ENCODE measurements at regions not wholly inside any gene's neighbourhood (a gene's known extent, or its start where the extent isn't known, plus 50 kb on each side); places are given as distances from the start of the nearest gene placed in this dataset.

DNA sequence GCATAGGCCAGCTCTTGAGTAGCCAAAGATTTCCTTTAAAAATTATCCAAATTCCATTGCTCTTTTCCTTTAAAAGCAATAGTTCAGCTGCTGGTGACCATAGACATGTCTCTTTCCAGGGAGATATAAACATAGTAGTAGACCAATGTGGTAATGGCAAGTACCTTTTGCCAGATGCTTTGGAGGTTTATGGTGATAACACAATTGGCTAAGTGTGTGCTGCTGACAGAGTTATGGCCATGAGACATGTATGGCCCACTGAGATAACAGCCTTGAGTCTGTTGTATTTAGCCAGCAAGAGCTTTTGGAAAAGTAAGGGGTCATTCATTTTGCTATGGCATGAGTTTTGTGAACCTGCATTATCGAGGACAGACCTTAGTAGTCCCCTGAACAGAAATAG lies 1146.8 kb downstream of the TUSC7 start:
- no peak overlapping the region for H2BK5ac ChIP-seq (ENCODE audit: low read depth, low read length, poor library complexity, severe bottlenecking)
- H2BK15ac ChIP-seq (ENCODE audit: low read depth, poor library complexity, severe bottlenecking) = no peak overlapping the region
- no peak overlapping the region for H3K23ac ChIP-seq (ENCODE audit: low read length in 2 of 2)
- H3K4ac ChIP-seq (ENCODE audit: low read depth in 1 of 2, low read length in 2 of 2) = no peak overlapping the region
- no peak overlapping the region for H3K4me3 ChIP-seq (ENCODE audit: insufficient read depth in 1 of 2, low read depth in 1 of 2, low read length in 2 of 2)
- no peak overlapping the region for H4K8ac ChIP-seq (ENCODE audit: low read length)
- no peak overlapping the region for H3K4me2 ChIP-seq (ENCODE audit: low read length, poor library complexity, severe bottlenecking)
- no peak overlapping the region for H2BK120ac ChIP-seq (ENCODE audit: low read depth, low read length)
- no peak overlapping the region for H2BK12ac ChIP-seq (ENCODE audit: low read length in 2 of 2)
- no peaks in the 10 kb centered on the region for H3K27me3 ChIP-seq (ENCODE audit: control insufficient read depth in 1 of 2, insufficient read depth in 1 of 2, low read length in 2 of 2)
- H3K9me3 ChIP-seq (ENCODE audit: control insufficient read depth, low read length) = no peaks in the 10 kb centered on the region
- no peak overlapping the region for H2AFZ ChIP-seq (ENCODE audit: low read depth, low read length)
- 95% methylated on average over 1 of the region's 1 CpG for WGBS
- no peak overlapping the region for H3K18ac ChIP-seq (ENCODE audit: low read depth in 1 of 2, low read length in 2 of 2)
- no peaks in the 10 kb centered on the region for H3K79me1 ChIP-seq (replicated peaks; ENCODE audit: low read length, poor library complexity, severe bottlenecking)
- H3K27ac ChIP-seq (ENCODE audit: low read length, poor library complexity, severe bottlenecking) = no peak overlapping the region
- no peak for DNase-seq
- no peaks in the 10 kb centered on the region for H3K36me3 ChIP-seq (ENCODE audit: control insufficient read depth in 1 of 2, insufficient read depth in 2 of 2, low read depth in 1 of 2, low read length in 2 of 2)
- H3K9ac ChIP-seq (ENCODE audit: low read length) = no peak overlapping the region
- no peak overlapping the region for H3K14ac ChIP-seq (ENCODE audit: low read length in 2 of 2)
- H3K4me1 ChIP-seq (ENCODE audit: control insufficient read depth, insufficient read depth, low read depth, low read length) = no peaks in the 10 kb centered on the region
- no peak overlapping the region for H4K91ac ChIP-seq (ENCODE audit: low read length)
- H2AK5ac ChIP-seq (ENCODE audit: low read length, severe bottlenecking) = no peak overlapping the region

DNA sequence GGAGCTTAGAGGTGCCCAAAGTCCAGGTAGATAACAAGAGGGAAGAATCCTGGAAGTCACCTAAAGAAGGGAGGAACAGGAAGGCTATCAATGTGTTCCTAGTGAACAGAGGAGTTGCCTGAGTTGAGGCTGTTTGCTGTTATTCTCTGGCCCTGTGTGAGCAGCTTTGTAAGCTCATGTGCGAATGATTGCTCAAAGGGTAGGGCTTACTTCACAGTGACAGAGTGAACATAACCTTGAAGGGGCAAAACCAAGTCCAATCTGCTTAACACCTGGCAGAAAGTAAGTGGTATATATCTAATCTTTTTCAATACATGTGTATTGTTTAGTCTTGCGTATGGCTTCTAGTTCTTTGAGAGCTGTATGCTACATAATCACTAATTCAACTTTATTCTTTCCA lies 1153.6 kb downstream of the TUSC7 start:
- WGBS = 100% methylated on average over 1 of the region's 2 CpGs
- H2BK15ac ChIP-seq (ENCODE audit: low read depth, poor library complexity, severe bottlenecking) = no peak overlapping the region
- no peaks in the 10 kb centered on the region for H3K27me3 ChIP-seq (ENCODE audit: control insufficient read depth in 1 of 2, insufficient read depth in 1 of 2, low read length in 2 of 2)
- no peak overlapping the region for H4K91ac ChIP-seq (ENCODE audit: low read length)
- no peak for DNase-seq
- H3K14ac ChIP-seq (ENCODE audit: low read length in 2 of 2) = no peak overlapping the region
- H3K9ac ChIP-seq (ENCODE audit: low read length) = no peak overlapping the region
- no peak overlapping the region for H3K4me2 ChIP-seq (ENCODE audit: low read length, poor library complexity, severe bottlenecking)
- H3K4me1 ChIP-seq (ENCODE audit: control insufficient read depth, insufficient read depth, low read depth, low read length) = no peaks in the 10 kb centered on the region
- no peak overlapping the region for H2BK120ac ChIP-seq (ENCODE audit: low read depth, low read length)
- H3K4ac ChIP-seq (ENCODE audit: low read depth in 1 of 2, low read length in 2 of 2) = no peak overlapping the region
- no peak overlapping the region for H3K23ac ChIP-seq (ENCODE audit: low read length in 2 of 2)
- no peak overlapping the region for H3K18ac ChIP-seq (ENCODE audit: low read depth in 1 of 2, low read length in 2 of 2)
- H3K27ac ChIP-seq (ENCODE audit: low read length, poor library complexity, severe bottlenecking) = no peak overlapping the region
- no peaks in the 10 kb centered on the region for H3K36me3 ChIP-seq (ENCODE audit: control insufficient read depth in 1 of 2, insufficient read depth in 2 of 2, low read depth in 1 of 2, low read length in 2 of 2)
- H2BK5ac ChIP-seq (ENCODE audit: low read depth, low read length, poor library complexity, severe bottlenecking) = no peak overlapping the region
- H2AK5ac ChIP-seq (ENCODE audit: low read length, severe bottlenecking) = no peak overlapping the region
- H3K4me3 ChIP-seq (ENCODE audit: insufficient read depth in 1 of 2, low read depth in 1 of 2, low read length in 2 of 2) = no peak overlapping the region
- H3K9me3 ChIP-seq (ENCODE audit: control insufficient read depth, low read length) = no peaks in the 10 kb centered on the region
- no peak overlapping the region for H4K8ac ChIP-seq (ENCODE audit: low read length)
- no peaks in the 10 kb centered on the region for H3K79me1 ChIP-seq (replicated peaks; ENCODE audit: low read length, poor library complexity, severe bottlenecking)
- H2BK12ac ChIP-seq (ENCODE audit: low read length in 2 of 2) = no peak overlapping the region
- H2AFZ ChIP-seq (ENCODE audit: low read depth, low read length) = no peak overlapping the region

DNA sequence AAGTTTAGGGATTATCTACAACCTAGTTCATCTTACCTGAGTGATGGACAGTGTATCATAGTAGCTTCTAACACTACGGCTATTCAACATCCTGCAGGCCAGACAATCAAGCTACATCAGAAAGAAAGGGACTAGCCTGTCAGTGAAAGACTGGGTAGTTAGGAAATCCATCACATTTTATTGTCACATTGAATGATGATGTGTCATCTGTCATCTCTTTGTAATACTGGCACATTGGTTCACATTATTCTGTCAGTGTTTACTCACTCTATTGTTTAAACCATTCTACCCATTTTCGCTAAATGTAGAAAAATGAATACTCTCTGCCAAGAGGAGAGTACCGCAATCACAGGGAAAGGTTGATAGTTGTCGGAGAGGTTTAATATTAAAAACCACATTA lies 1155.8 kb downstream of the TUSC7 start:
- Histone ChIP-seq H3K79me1 (replicated peaks; ENCODE audit: low read length, poor library complexity, severe bottlenecking) (no peaks in the 10 kb centered on the region), H3K9me3 (ENCODE audit: control insufficient read depth, low read length) (no peaks in the 10 kb centered on the region), H3K27ac (ENCODE audit: low read length, poor library complexity, severe bottlenecking) (no peak overlapping the region), H3K36me3 (ENCODE audit: control insufficient read depth in 1 of 2, insufficient read depth in 2 of 2, low read depth in 1 of 2, low read length in 2 of 2) (no peaks in the 10 kb centered on the region), H2BK120ac (ENCODE audit: low read depth, low read length) (no peak overlapping the region), H3K4ac (ENCODE audit: low read depth in 1 of 2, low read length in 2 of 2) (no peak overlapping the region), H3K14ac (ENCODE audit: low read length in 2 of 2) (no peak overlapping the region), H3K27me3 (ENCODE audit: control insufficient read depth in 1 of 2, insufficient read depth in 1 of 2, low read length in 2 of 2) (no peaks in the 10 kb centered on the region), H2AFZ (ENCODE audit: low read depth, low read length) (no peak overlapping the region), H2BK5ac (ENCODE audit: low read depth, low read length, poor library complexity, severe bottlenecking) (no peak overlapping the region), H2BK15ac (ENCODE audit: low read depth, poor library complexity, severe bottlenecking) (no peak overlapping the region), H3K4me1 (ENCODE audit: control insufficient read depth, insufficient read depth, low read depth, low read length) (no peaks in the 10 kb centered on the region), H4K91ac (ENCODE audit: low read length) (no peak overlapping the region), H3K4me3 (ENCODE audit: insufficient read depth in 1 of 2, low read depth in 1 of 2, low read length in 2 of 2) (no peak overlapping the region), H2AK5ac (ENCODE audit: low read length, severe bottlenecking) (no peak overlapping the region), H3K23ac (ENCODE audit: low read length in 2 of 2) (no peak overlapping the region), H3K18ac (ENCODE audit: low read depth in 1 of 2, low read length in 2 of 2) (no peak overlapping the region), H3K9ac (ENCODE audit: low read length) (no peak overlapping the region), H3K4me2 (ENCODE audit: low read length, poor library complexity, severe bottlenecking) (no peak overlapping the region), H2BK12ac (ENCODE audit: low read length in 2 of 2) (no peak overlapping the region), H4K8ac (ENCODE audit: low read length) (no peak overlapping the region)
- no peak for DNase-seq
- WGBS = no CpG with 5 or more reads among the region's 4 CpGs

DNA sequence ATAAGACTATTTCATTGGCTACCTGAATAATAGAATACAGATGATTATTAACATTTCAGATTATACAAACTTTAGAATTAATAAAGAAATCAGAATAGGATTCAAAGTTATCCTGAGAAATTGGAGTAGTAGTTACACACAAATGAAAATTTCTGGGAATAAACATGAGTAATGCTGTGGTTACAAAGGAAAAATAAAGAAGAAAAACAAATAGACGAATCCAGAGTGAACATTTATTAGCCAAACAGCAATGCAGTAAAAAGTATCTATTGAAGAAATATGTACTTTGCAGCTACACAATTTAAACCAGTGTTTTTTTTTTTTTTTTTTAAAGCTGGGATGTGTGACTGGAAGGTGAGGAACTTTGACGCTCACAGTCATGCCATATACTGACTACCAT lies 1159.2 kb downstream of the TUSC7 start:
- H3K9me3 ChIP-seq (ENCODE audit: control insufficient read depth, low read length) = no peaks in the 10 kb centered on the region
- H3K14ac ChIP-seq (ENCODE audit: low read length in 2 of 2) = no peak overlapping the region
- H3K18ac ChIP-seq (ENCODE audit: low read depth in 1 of 2, low read length in 2 of 2) = no peak overlapping the region
- no peak overlapping the region for H2BK5ac ChIP-seq (ENCODE audit: low read depth, low read length, poor library complexity, severe bottlenecking)
- H2BK15ac ChIP-seq (ENCODE audit: low read depth, poor library complexity, severe bottlenecking) = no peak overlapping the region
- H3K23ac ChIP-seq (ENCODE audit: low read length in 2 of 2) = no peak overlapping the region
- no peak overlapping the region for H2AK5ac ChIP-seq (ENCODE audit: low read length, severe bottlenecking)
- H3K36me3 ChIP-seq (ENCODE audit: control insufficient read depth in 1 of 2, insufficient read depth in 2 of 2, low read depth in 1 of 2, low read length in 2 of 2) = no peaks in the 10 kb centered on the region
- no peak overlapping the region for H3K4ac ChIP-seq (ENCODE audit: low read depth in 1 of 2, low read length in 2 of 2)
- peaks cover 2% of the 10 kb centered on the region for H3K4me1 ChIP-seq (ENCODE audit: control insufficient read depth, insufficient read depth, low read depth, low read length)
- no peak overlapping the region for H3K27ac ChIP-seq (ENCODE audit: low read length, poor library complexity, severe bottlenecking)
- no peak overlapping the region for H3K4me2 ChIP-seq (ENCODE audit: low read length, poor library complexity, severe bottlenecking)
- H3K4me3 ChIP-seq (ENCODE audit: insufficient read depth in 1 of 2, low read depth in 1 of 2, low read length in 2 of 2) = no peak overlapping the region
- no peaks in the 10 kb centered on the region for H3K27me3 ChIP-seq (ENCODE audit: control insufficient read depth in 1 of 2, insufficient read depth in 1 of 2, low read length in 2 of 2)
- H2BK120ac ChIP-seq (ENCODE audit: low read depth, low read length) = no peak overlapping the region
- H2BK12ac ChIP-seq (ENCODE audit: low read length in 2 of 2) = no peak overlapping the region
- no peaks in the 10 kb centered on the region for H3K79me1 ChIP-seq (replicated peaks; ENCODE audit: low read length, poor library complexity, severe bottlenecking)
- no peak overlapping the region for H3K9ac ChIP-seq (ENCODE audit: low read length)
- 100% methylated on average over 1 of the region's 2 CpGs for WGBS
- no peak overlapping the region for H4K91ac ChIP-seq (ENCODE audit: low read length)
- H2AFZ ChIP-seq (ENCODE audit: low read depth, low read length) = no peak overlapping the region
- H4K8ac ChIP-seq (ENCODE audit: low read length) = no peak overlapping the region
- DNase-seq = no peak

Measured in mesenchymal stem cell (in vitro differentiated cells and primary cell).